Inflammatory macrophage (primary cell): ENCODE measurements at regions not wholly inside any gene's neighbourhood (a gene's known extent, or its start where the extent isn't known, plus 50 kb on each side); places are given as distances from the start of the nearest gene placed in this dataset.

Experiments
- DNase-seq, 2 donors: peaks; one replicate each; pipeline ENCODE4 v3.0.0-alpha.2; 2020 to 2022

GRCh38 chr7:67771846-67772605 lies 775.4 kb downstream of the TYW1 start:
- no peak for DNase-seq

GRCh38 chr7:67773081-67773480 lies 776.4 kb downstream of the TYW1 start:
- no peak for DNase-seq

GRCh38 chr7:67777119-67777518 lies 780.5 kb downstream of the TYW1 start:
- no peak for DNase-seq

GRCh38 chr7:67781841-67782240 lies 785.2 kb downstream of the TYW1 start:
- no peak for DNase-seq

DNA sequence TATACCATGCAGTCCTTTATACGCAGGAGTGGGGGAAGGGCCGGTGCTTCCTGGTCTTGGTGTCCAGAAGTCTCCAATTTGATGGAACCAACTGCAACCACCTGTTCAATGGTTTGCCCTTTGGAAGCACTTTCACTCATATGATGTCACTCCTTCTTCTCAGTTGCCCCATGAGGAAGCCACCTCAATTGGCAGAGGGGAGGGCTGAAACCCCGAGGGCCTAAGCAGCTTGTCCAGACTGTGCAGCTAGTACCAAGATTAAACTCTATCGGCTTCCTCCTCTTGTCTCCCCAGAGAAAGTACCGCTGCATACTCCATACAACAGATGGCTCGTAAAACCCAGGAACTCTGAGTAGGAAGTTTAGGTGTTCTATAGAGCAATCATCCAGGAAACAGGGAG lies 789.4 kb downstream of the TYW1 start:
- no peak for DNase-seq

- DNase-seq, result no peak
These were observed 792.0 kb downstream of the TYW1 start for GRCh38 chr7:67788669-67789068.

DNA sequence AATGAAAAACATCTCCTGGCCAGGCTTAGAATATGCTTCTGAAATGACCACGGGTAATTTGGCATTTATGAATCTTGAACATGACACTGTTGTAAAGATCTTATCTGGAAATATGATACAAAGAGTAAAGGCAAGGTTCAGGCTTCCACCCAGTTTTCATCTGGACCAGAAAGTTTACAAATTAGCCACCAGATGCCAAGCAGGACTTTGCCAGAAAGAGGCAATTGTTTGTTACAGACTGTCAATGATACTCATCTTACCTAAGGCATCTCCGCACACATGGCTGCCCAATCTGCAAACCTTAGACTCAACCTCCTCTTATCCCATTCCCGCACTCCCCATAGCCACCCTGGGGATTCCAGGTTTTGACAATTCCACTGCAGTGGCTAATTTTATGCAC lies 795.3 kb downstream of the TYW1 start:
- DNase-seq, result no peak

DNA sequence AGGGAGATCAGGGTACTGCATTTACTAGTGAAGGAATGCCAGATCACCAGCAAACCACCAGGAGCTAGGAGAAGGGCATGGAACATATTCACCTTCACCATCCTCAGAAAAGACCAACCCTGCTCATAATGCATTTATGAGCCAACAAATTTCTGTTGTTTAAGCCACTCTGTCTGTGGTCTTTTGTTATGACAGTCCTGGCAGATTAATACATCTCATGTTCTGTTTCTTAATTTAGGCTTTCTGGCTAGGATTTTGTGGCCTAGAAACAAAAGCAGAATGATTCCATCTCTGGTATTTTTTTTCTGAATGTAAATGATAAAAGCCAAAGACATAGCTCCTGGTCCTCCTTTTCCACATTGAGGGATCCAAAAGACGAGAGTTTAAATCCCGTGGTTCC lies 797.9 kb downstream of the TYW1 start:
- no peak for DNase-seq

DNA sequence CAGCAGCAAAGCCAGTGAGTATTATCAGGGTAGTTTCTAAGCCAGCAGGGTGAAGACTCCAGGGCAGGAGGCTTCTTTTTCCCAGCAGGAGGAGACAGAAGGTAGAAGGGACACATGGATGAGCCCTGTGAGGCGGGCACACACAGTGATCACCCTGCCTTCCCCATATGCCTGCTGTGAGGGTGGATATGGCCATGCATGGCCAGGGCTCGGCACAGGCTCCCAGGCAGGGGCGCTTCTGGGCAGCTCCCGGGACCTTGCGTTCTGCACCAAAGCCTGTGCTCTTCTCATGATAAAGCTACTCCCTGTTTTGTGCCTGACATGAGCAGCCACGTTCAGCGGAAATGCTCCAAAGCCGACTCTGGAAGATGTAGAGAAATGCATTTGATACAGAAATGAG lies 807.2 kb downstream of the TYW1 start:
- DNase-seq, result no peak

DNA sequence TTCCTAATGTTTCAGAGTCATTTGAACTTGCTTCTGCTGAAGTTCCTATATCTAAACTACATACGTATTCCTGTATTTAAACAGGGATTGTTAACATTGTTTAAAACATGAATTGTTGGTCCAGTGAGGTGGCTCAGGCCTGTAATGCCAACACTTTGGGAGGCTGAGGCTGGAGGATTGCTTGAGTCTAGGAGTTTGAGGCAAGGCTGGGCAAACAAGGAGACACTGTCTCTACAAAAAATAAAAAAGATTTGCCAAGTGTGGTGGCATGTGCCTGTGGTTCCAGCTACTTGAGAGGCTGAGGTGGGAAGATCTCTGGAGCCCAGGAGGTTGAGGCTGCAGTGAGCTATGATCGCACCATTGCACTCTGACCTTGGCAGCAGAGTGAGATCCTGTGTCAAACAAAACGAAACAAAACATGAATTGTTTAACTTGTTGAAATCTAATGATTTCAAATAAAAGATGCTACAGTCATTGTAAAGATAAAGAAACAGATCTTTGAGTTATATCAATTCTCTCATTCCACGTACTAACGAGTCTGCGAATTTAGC lies 809.4 kb downstream of the TYW1 start:
- DNase-seq, result no peak

DNA sequence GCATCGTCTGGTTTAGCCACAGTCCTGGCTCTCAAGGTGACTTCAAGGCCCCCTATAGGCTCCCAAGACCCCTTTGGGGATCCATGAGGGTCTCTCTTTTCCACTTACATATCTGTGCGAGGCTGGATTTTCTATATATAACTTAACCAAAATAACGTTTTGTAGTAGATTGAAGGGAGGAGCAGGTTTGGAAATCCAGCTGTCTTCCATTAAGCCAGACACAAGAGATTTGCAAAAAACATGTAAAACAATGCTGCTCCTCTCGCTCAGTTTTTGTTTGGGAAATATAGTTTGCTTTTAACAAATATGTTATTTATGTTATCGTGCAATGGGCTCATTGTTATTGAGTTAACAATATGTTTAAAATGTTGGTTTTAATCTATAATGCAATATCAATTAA lies 811.2 kb downstream of the TYW1 start:
- no peak for DNase-seq

GRCh38 chr7:67809586-67809985 lies 813.0 kb downstream of the TYW1 start:
- no peak for DNase-seq

- DNase-seq, result no peak
These were observed 817.1 kb downstream of the TYW1 start for GRCh38 chr7:67813621-67814292.

GRCh38 chr7:67817481-67817880 lies 820.8 kb downstream of the TYW1 start:
- no peak for DNase-seq

DNA sequence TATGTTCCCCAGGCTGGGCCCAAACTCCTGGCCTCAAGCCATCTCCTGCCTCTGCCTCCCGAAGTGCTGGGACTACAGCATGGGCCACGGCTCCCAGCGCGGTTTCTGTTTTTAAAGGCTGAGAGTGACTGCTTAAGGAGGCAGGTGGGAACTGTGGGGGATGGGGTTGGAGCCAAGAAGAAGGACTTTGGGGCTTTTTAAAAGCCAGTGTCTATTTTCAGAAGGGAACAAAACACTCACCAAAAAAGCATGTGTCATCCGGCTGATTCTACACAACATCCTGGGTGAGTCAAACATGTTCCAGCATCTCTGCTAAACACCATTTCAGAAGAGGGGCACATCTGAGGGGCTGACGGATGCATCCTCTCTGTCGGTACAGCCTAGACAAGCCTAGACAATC lies 824.5 kb downstream of the TYW1 start:
- DNase-seq, result no peak

DNA sequence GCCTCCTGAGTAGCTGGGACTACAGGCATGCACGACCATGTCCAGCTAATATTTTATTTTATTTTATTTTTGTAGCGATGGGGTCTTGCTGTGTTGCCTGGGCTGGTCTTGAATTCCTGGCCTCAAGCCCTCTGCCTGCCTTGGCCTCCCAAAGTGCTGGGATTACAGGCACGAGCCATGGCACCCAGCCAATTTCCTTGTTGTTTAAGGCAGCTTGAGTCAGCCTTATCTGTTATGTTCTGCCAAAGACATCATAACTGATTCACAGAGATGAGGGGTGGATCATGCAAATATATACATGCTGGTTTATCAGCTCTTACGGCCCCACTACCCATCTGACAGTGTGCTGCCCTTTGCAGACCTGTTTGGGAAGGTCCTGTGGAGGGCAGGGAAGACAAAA lies 826.7 kb downstream of the TYW1 start:
- no peak for DNase-seq

DNA sequence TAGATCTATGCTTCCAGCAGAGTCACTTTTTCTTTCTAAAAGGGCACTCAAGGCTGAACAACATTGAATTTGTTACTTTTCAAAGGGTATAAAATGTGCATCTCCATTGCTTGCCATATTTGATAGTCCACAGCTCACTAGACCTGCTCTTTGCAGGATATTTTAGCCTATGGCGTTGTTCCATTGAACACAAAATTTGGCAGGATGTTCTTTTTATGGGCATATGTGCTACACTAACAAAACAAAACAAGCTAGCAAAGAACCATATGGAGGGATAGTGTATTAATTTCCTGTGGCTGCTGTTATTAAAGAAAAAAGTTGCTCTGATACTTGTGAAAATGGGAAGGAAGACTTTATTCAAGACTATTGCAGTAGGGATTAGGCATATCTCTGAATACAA lies 828.7 kb downstream of the TYW1 start:
- DNase-seq, result no peak

- DNase-seq, result no peak
These were observed 845.3 kb downstream of the TYW1 start for GRCh38 chr7:67841896-67842295.

DNA sequence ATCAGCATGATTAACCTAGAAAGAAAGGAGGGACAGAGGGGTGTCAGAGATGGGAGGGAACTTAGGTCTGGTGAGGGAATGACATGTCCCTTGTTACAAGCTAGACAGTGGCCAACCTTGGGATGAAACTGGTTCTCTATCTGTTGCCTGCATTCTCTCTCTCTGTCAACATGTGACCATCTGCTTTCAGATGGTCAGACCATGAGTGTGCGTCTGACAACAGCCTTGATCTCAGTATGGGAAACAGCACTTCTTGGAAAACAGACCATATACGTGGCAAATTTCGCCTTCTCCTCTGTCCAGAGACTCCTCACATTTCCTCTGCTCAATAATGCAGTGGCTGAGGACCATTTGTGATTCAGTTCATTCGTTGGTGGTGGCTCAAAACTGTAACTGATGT lies 845.9 kb downstream of the TYW1 start:
- no peak for DNase-seq

- DNase-seq, result no peak
These were observed 846.5 kb downstream of the TYW1 start for GRCh38 chr7:67843001-67843565.

GRCh38 chr7:67843615-67844014 lies 847.0 kb downstream of the TYW1 start:
- no peak for DNase-seq

DNA sequence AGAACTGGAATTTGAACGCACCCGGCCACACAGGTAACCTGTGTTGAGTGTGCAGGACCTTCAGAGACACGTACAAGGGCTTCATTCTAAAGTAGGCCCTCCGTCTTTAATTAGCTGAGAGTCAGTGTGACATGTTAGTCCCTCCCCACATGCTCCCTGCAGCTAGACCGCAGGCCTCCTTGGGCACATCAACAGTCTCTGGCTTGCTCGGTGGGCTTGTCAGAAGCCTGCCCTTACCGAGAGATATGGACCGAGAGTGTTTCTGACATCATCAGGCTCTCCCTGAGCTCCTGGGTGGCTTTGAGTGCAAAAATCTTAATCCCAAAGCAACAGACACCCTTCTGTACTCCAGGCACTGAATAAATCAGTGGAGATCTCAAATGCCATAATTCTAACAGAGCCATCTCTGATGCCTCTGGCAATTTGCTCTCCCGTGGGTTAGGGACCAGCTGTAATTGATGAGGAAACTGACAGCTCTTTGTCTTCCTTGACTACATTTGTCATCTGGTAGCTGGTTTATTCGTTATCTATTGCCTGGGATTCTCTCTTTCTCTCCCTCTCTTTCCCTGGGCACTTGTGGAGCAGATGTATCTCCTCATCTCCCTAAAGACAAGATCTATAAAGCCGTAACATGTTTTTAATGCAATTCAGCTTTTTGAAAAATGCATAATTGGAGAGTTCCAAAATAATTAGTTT lies 850.6 kb downstream of the TYW1 start:
- no peak for DNase-seq
